Keratinocyte (primary cell): ENCODE measurements at regions not wholly inside any gene's neighbourhood (a gene's known extent, or its start where the extent isn't known, plus 50 kb on each side); places are given as distances from the start of the nearest gene placed in this dataset.
"Not testable (repeated sequence)": the region's sequence is repeated elsewhere in the genome, so short reads cannot be mapped to it uniquely, and the experiment has no call there.

Experiments
- EZH2 ChIP-seq: IDR thresholded peaks from one replicate; pipeline ENCODE4 v1.6.1; 2012; ENCODE audit warnings: inconsistent platforms, mild to moderate bottlenecking, low read length, moderate library complexity
- TF ChIP-seq, protein P1 (sequence below), 3 experiments: IDR thresholded peaks in 1 of 3; conservative IDR thresholded peaks in 1 of 3; optimal IDR thresholded peaks in 1 of 3; 2 replicates in 2 of 3; 3 replicates in 1 of 3; pipeline versions ENCODE3 to v1.5.1; 2011; ENCODE audit warnings: low read length in 3 of 3, mild to moderate bottlenecking in 3 of 3, moderate library complexity in 2 of 3, control low read depth in 1 of 3, inconsistent platforms in 1 of 3; ENCODE audit not compliant: insufficient read depth in 2 of 3; ENCODE audit errors: extremely low read depth in 1 of 3

DNA sequence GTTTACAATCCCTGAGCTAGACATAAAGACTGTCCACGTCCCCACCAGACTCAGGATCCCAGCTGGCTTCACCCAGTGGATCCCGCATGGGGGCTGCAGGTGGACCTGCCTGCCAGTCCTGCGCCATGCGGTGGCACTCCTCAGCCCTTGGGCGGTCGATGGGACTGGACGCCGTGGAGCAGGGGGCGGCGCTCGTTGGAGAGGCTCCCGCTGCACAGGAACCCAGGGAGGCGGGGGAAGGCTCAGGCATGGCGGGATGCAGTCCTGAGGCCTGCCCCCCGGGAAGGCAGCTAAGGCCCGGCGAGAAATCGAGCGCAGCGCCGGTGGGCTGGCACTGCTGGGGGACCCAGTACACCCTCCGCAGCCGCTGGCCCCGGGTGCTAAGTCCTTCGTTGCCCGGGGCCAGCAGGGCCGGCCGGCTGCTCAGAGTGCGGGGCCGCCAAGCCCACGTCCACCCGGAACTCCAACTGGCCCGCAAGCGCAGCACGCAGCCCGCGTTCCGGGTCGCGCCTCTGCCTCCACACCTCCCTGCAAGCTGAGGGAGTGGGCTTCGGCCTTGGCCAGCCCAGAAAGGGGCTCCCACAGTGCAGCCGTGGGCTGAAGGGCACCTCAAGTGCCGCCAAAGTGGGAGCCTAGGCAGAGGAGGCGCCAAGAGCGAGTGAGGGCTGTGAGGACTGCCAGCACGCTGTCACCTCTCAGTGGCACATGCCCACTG is 553.1 kb downstream of the CDH9 start:
- TF ChIP-seq, protein P1, sequence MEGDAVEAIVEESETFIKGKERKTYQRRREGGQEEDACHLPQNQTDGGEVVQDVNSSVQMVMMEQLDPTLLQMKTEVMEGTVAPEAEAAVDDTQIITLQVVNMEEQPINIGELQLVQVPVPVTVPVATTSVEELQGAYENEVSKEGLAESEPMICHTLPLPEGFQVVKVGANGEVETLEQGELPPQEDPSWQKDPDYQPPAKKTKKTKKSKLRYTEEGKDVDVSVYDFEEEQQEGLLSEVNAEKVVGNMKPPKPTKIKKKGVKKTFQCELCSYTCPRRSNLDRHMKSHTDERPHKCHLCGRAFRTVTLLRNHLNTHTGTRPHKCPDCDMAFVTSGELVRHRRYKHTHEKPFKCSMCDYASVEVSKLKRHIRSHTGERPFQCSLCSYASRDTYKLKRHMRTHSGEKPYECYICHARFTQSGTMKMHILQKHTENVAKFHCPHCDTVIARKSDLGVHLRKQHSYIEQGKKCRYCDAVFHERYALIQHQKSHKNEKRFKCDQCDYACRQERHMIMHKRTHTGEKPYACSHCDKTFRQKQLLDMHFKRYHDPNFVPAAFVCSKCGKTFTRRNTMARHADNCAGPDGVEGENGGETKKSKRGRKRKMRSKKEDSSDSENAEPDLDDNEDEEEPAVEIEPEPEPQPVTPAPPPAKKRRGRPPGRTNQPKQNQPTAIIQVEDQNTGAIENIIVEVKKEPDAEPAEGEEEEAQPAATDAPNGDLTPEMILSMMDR (optimal IDR thresholded peaks at IDR 0.05 in 1 of 3, IDR thresholded peaks at IDR 0.05 in 1 of 3, conservative IDR thresholded peaks at IDR 0.05 in 1 of 3; ENCODE audit: extremely low read depth in 1 of 3, insufficient read depth in 2 of 3, low read length in 3 of 3), result not testable (repeated sequence)
- not testable (repeated sequence) for TF ChIP-seq EZH2
